ENCODE measurements at regions not wholly inside any gene's neighbourhood (a gene's known extent, or its start where the extent isn't known, plus 50 kb on each side); places are given as distances from the start of the nearest gene placed in this dataset.

DNA sequence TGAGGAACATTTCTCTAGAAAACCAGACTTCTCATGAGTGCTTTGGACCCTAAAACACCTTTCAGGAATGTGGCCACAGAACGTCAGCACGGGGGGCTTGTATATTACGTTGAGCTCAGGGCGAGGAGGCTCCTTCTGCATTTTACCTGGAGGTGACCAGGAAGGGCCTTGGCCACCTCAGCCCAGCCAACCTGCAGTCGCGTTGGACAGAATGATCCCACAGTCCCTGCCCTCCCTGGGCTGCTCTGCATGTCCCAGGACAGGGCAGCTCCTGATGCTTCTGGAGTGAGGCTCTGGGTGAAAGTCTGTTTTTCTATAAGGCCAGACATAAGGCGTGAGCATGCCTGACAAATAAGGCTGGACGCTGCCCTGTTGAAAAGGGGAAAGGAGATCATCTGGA is 121.9 kb downstream of the NDUFA10 start:
- no peak overlapping the region for H3K4me3 ChIP-seq (ENCODE audit: control insufficient read depth in 2 of 3, extremely low read depth in 1 of 3, insufficient read depth in 2 of 3, low read depth in 1 of 3, low read length in 3 of 3)
- no peak for FAIRE-seq
- H3K9me1 ChIP-seq (ENCODE audit: control insufficient read depth, extremely low read depth, insufficient read depth, low read length) = no peaks in the 10 kb centered on the region
- H3K9me3 ChIP-seq (ENCODE audit: control insufficient read depth, low read depth, low read length) = no peaks in the 10 kb centered on the region
- no peak overlapping the region for H2AFZ ChIP-seq (ENCODE audit: control insufficient read depth, low read length)
- no peak overlapping the region for H3K4me2 ChIP-seq (ENCODE audit: control insufficient read depth, extremely low read depth, insufficient read depth, low read depth, low read length)
- H3K79me2 ChIP-seq (ENCODE audit: control insufficient read depth, insufficient read depth, low read length) = no peaks in the 10 kb centered on the region
- no peaks in the 10 kb centered on the region for H3K4me1 ChIP-seq (ENCODE audit: control insufficient read depth, extremely low read depth, insufficient read depth, low read length)
- H3K27me3 ChIP-seq (ENCODE audit: control insufficient read depth, extremely low read depth, insufficient read depth, low read length) = peaks cover 5% of the 10 kb centered on the region
- no peaks in the 10 kb centered on the region for H3K36me3 ChIP-seq (ENCODE audit: control insufficient read depth in 2 of 2, extremely low read depth in 1 of 2, insufficient read depth in 2 of 2, low read length in 2 of 2)
- dilution Hi-C loops (cut with MboI; ENCODE audit: extremely low pct_ligation_motif_present, low sequenced_read_pairs) = no loop called here
- no peak for TF ChIP-seq EZH2 (IDR thresholded peaks at IDR 0.05; ENCODE audit: low read length)
- TF ChIP-seq, protein P1, sequence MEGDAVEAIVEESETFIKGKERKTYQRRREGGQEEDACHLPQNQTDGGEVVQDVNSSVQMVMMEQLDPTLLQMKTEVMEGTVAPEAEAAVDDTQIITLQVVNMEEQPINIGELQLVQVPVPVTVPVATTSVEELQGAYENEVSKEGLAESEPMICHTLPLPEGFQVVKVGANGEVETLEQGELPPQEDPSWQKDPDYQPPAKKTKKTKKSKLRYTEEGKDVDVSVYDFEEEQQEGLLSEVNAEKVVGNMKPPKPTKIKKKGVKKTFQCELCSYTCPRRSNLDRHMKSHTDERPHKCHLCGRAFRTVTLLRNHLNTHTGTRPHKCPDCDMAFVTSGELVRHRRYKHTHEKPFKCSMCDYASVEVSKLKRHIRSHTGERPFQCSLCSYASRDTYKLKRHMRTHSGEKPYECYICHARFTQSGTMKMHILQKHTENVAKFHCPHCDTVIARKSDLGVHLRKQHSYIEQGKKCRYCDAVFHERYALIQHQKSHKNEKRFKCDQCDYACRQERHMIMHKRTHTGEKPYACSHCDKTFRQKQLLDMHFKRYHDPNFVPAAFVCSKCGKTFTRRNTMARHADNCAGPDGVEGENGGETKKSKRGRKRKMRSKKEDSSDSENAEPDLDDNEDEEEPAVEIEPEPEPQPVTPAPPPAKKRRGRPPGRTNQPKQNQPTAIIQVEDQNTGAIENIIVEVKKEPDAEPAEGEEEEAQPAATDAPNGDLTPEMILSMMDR (optimal IDR thresholded peaks at IDR 0.05 in 1 of 3, IDR thresholded peaks at IDR 0.05 in 1 of 3, conservative IDR thresholded peaks at IDR 0.05 in 1 of 3; ENCODE audit: extremely low read depth in 1 of 3, insufficient read depth in 2 of 3, low read length in 3 of 3) = no peak
- no peak overlapping the region for H3K27ac ChIP-seq (ENCODE audit: control insufficient read depth, insufficient read depth, low read length)
- H3K9ac ChIP-seq (ENCODE audit: control insufficient read depth, extremely low read depth, insufficient read depth, low read length) = no peak overlapping the region
- H4K20me1 ChIP-seq (ENCODE audit: control insufficient read depth, extremely low read depth, insufficient read depth, low read length) = no peaks in the 10 kb centered on the region
- no peak for DNase-seq (ENCODE audit: low read depth, low spot score)

- Histone ChIP-seq H3K4me3 (ENCODE audit: control insufficient read depth in 2 of 3, extremely low read depth in 1 of 3, insufficient read depth in 2 of 3, low read depth in 1 of 3, low read length in 3 of 3) (no peak overlapping the region), H3K79me2 (ENCODE audit: control insufficient read depth, insufficient read depth, low read length) (no peaks in the 10 kb centered on the region), H4K20me1 (ENCODE audit: control insufficient read depth, extremely low read depth, insufficient read depth, low read length) (no peaks in the 10 kb centered on the region), H3K36me3 (ENCODE audit: control insufficient read depth in 2 of 2, extremely low read depth in 1 of 2, insufficient read depth in 2 of 2, low read length in 2 of 2) (no peaks in the 10 kb centered on the region), H3K9ac (ENCODE audit: control insufficient read depth, extremely low read depth, insufficient read depth, low read length) (no peak overlapping the region), H3K9me1 (ENCODE audit: control insufficient read depth, extremely low read depth, insufficient read depth, low read length) (no peaks in the 10 kb centered on the region), H3K27ac (ENCODE audit: control insufficient read depth, insufficient read depth, low read length) (no peak overlapping the region), H3K9me3 (ENCODE audit: control insufficient read depth, low read depth, low read length) (no peaks in the 10 kb centered on the region), H3K4me2 (ENCODE audit: control insufficient read depth, extremely low read depth, insufficient read depth, low read depth, low read length) (no peak overlapping the region), H3K27me3 (ENCODE audit: control insufficient read depth, extremely low read depth, insufficient read depth, low read length) (peaks cover 5% of the 10 kb centered on the region), H3K4me1 (ENCODE audit: control insufficient read depth, extremely low read depth, insufficient read depth, low read length) (no peaks in the 10 kb centered on the region), H2AFZ (ENCODE audit: control insufficient read depth, low read length) (no peak overlapping the region)
- TF ChIP-seq EZH2 (IDR thresholded peaks at IDR 0.05; ENCODE audit: low read length) = no peak
- TF ChIP-seq, protein P1 (optimal IDR thresholded peaks at IDR 0.05 in 1 of 3, IDR thresholded peaks at IDR 0.05 in 1 of 3, conservative IDR thresholded peaks at IDR 0.05 in 1 of 3; ENCODE audit: extremely low read depth in 1 of 3, insufficient read depth in 2 of 3, low read length in 3 of 3) = no peak
- dilution Hi-C loops (cut with MboI; ENCODE audit: extremely low pct_ligation_motif_present, low sequenced_read_pairs) = no loop called here
- DNase-seq (ENCODE audit: low read depth, low spot score) (no peak), FAIRE-seq (no peak)
Measured at GRCh38 chr2:239902749-239903201, 122.4 kb downstream of the NDUFA10 start.

All from keratinocyte (primary cell).